ENCODE measurements at regions not wholly inside any gene's neighbourhood (a gene's known extent, or its start where the extent isn't known, plus 50 kb on each side); places are given as distances from the start of the nearest gene placed in this dataset.

DNA sequence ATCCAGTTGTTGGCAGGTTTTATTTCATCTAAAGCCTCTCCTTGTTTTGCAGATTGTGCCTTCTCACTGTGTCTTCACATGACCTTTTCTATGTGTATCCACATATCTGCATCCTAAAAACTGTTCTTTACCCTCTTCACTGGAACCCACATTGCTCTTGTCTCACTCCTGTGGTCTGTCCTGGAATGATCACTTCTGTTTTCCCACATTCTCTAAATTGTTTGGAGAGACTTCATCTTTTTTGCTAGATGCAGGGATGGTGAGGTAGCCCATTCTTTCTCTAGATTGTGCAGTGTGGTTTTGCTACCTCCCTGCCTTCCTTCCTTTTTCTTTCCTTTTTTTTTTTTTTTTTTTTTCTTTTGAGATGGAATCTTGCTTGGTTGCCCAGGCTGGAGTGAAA, 608.6 kb upstream of the MIR17HG start:
- TF ChIP-seq SETDB1 (IDR thresholded peaks at IDR 0.05; ENCODE audit: insufficient read length, low read length), result no peak
- TF ChIP-seq, protein P1, sequence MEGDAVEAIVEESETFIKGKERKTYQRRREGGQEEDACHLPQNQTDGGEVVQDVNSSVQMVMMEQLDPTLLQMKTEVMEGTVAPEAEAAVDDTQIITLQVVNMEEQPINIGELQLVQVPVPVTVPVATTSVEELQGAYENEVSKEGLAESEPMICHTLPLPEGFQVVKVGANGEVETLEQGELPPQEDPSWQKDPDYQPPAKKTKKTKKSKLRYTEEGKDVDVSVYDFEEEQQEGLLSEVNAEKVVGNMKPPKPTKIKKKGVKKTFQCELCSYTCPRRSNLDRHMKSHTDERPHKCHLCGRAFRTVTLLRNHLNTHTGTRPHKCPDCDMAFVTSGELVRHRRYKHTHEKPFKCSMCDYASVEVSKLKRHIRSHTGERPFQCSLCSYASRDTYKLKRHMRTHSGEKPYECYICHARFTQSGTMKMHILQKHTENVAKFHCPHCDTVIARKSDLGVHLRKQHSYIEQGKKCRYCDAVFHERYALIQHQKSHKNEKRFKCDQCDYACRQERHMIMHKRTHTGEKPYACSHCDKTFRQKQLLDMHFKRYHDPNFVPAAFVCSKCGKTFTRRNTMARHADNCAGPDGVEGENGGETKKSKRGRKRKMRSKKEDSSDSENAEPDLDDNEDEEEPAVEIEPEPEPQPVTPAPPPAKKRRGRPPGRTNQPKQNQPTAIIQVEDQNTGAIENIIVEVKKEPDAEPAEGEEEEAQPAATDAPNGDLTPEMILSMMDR (tag by site-specific recombination; IDR thresholded peaks at IDR 0.05), result no peak
- TF ChIP-seq PRDM6 (tag by site-specific recombination; IDR thresholded peaks at IDR 0.05), result no peak

Data from HEK293 (cell line).